GM12865 (cell line): ENCODE measurements at regions not wholly inside any gene's neighbourhood (a gene's known extent, or its start where the extent isn't known, plus 50 kb on each side); places are given as distances from the start of the nearest gene placed in this dataset.

Experiments used
- DNase-seq: peaks from one replicate; pipeline ENCODE4 v3.0.0; 2010; ENCODE audit warnings: low read depth
- H3K4me3 ChIP-seq: 2 replicates; pipeline ENCODE4 v1.5.1; 2011; ENCODE audit warnings: mild to moderate bottlenecking, low read depth, low read length, control low read depth
- CTCF ChIP-seq: IDR thresholded peaks from 2 replicates; pipeline ENCODE4 v1.5.1; 2011; ENCODE audit warnings: low read length, control low read depth, low read depth, inconsistent platforms; ENCODE audit not compliant: insufficient read depth; ENCODE audit errors: missing control alignments

- no peak overlapping the region for H3K4me3 ChIP-seq
- no peak for DNase-seq
- TF ChIP-seq CTCF = no peak
Measured at GRCh38 chr7:91396-92175, 100.8 kb upstream of the FAM20C start.

GRCh38 chr7:92231-92674 lies 100.1 kb upstream of the FAM20C start:
- DNase-seq = no peak
- H3K4me3 ChIP-seq = no peak overlapping the region
- TF ChIP-seq CTCF = no peak

DNA sequence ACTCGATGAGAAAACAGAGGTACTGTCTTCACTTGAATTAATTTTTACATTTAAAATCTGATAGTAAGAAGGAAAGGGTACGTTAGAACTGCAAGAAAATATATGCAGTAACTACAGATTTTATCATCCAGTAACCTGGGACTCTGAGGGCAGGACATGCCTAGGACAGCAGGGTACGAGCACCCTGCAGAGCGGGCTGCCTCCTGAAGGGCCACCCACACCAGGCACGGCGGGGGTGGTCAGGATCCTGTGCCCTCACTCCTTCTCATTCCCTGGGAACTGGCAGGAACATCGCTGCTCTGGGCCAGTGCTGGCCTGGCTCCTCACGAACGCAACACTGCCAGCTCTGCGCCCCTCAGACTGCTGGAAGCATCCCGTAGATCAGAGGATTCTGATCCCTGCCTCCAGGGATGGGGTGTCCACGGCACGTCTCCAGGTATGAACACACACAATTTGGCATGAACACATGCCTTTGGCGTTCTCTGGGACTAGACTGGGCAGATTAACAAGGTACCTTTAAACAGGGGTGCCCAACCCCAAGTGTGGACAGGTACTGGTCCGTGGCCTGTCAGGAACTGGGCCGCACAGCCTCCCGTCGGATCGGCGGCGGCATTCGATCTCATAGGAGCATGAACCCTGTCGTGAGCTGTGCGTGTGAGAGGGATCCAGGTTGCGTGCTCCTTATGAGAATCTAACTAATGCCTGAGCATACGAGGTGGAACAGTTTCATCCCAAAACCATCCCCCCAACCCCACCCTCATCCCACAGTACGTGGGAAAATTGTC lies 99.3 kb upstream of the FAM20C start:
- no peak overlapping the region for H3K4me3 ChIP-seq
- DNase-seq = no peak
- TF ChIP-seq CTCF = no peak

- no peak overlapping the region for H3K4me3 ChIP-seq
- no peak for DNase-seq
- TF ChIP-seq CTCF = no peak
Measured at GRCh38 chr7:94251-94801, 98.0 kb upstream of the FAM20C start.

GRCh38 chr7:95180-95862 lies 97.0 kb upstream of the FAM20C start:
- no peak for TF ChIP-seq CTCF
- H3K4me3 ChIP-seq = no peak overlapping the region
- DNase-seq = no peak

DNA sequence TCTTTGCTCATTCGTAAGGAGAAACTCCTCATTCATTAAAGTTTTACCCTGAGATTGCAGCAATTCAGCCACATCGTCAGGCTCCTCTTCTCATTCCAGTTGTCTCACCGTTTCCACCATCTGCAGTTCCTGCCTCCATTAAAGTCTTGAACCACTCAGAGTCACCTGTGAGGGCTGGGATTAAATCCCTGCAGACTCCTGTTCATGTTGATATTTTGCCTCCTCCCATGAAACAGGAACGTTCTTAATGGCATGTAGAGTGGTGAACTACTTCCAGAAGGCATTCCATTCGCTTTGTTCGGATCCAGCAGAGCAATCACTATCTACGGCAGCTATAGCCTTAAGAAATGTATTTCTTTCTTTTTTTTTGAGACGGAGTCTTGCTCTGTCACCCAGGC lies 96.5 kb upstream of the FAM20C start:
- no peak overlapping the region for H3K4me3 ChIP-seq
- no peak for TF ChIP-seq CTCF
- no peak for DNase-seq
